ENCODE measurements at regions not wholly inside any gene's neighbourhood (a gene's known extent, or its start where the extent isn't known, plus 50 kb on each side); places are given as distances from the start of the nearest gene placed in this dataset.

- TF ChIP-seq CTCF (IDR thresholded peaks at IDR 0.05; ENCODE audit: poor library complexity), result no peak
- no peak for TF ChIP-seq EZH2phosphoT487 (IDR thresholded peaks at IDR 0.05; ENCODE audit: low read depth, severe bottlenecking, unreplicated experiment)
- no peak for TF ChIP-seq EZH2 (IDR thresholded peaks at IDR 0.05; ENCODE audit: borderline replicate concordance)
Observed at GRCh38 chr16:59144841-59145240, 410.7 kb upstream of the GOT2 start.

Data from hepatocyte (in vitro differentiated cells).